Cardiac muscle cell (in vitro differentiated cells and primary cell): ENCODE measurements at regions not wholly inside any gene's neighbourhood (a gene's known extent, or its start where the extent isn't known, plus 50 kb on each side); places are given as distances from the start of the nearest gene placed in this dataset.

Experiments used
- DNase-seq, 2 donors: peaks; one replicate each; pipeline versions ENCODE4 v3.0.0 to v3.0.0-alpha.2; 2010 to 2017; ENCODE audit warnings: low read depth in 1 of 2, low spot score in 1 of 2
- H3K27ac ChIP-seq: fragments of 200-600 bp; sonication (generic); 2 replicates; pipeline ENCODE4 v1.5.1; 2016
- H3K27me3 ChIP-seq: fragments of 200-600 bp; sonication (generic); 2 replicates; pipeline ENCODE4 v1.6.0; 2016; ENCODE audit warnings: control low read depth
- H3K36me3 ChIP-seq: fragments of 200-600 bp; sonication (generic); 2 replicates; pipeline ENCODE4 v1.5.1; 2016; ENCODE audit warnings: control low read depth
- H3K4me1 ChIP-seq: fragments of 200-600 bp; sonication (generic); 2 replicates; pipeline ENCODE4 v1.8.1; 2017; ENCODE audit warnings: low read depth, mild to moderate bottlenecking, mixed run types
- H3K4me3 ChIP-seq: fragments of 200-600 bp; sonication (generic); 2 replicates; pipeline ENCODE4 v1.5.1; 2016; ENCODE audit warnings: mild to moderate bottlenecking
- H3K9me3 ChIP-seq: fragments of 200-600 bp; sonication (generic); 2 replicates; pipeline ENCODE4 v1.5.1; 2017; ENCODE audit warnings: low read depth, mild to moderate bottlenecking, control low read depth
- TF ChIP-seq, protein P1 (sequence below): IDR thresholded peaks from 2 replicates; pipeline ENCODE4 v1.5.1; 2012; ENCODE audit warnings: low read depth, mild to moderate bottlenecking, low read length

DNA sequence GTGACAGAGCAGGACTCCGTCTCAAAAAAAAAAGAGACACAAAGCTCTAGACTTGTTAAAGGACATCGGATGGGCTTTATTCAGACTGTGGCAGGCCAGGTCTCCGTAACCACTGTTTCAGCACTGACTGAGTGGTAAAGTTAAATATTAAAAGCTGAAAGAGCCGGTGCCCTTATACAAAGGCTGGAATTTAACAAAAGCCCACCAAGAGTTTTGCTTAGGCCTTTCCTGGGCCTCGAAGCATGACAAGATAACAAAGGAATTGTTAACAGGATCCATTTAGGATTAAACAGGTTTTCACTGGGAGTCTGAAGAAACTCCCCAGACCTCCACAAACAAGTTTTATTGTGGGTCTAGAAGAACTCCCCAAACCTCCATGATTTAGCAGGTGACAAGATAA lies 727.8 kb downstream of the TYW1 start:
- TF ChIP-seq, protein P1, sequence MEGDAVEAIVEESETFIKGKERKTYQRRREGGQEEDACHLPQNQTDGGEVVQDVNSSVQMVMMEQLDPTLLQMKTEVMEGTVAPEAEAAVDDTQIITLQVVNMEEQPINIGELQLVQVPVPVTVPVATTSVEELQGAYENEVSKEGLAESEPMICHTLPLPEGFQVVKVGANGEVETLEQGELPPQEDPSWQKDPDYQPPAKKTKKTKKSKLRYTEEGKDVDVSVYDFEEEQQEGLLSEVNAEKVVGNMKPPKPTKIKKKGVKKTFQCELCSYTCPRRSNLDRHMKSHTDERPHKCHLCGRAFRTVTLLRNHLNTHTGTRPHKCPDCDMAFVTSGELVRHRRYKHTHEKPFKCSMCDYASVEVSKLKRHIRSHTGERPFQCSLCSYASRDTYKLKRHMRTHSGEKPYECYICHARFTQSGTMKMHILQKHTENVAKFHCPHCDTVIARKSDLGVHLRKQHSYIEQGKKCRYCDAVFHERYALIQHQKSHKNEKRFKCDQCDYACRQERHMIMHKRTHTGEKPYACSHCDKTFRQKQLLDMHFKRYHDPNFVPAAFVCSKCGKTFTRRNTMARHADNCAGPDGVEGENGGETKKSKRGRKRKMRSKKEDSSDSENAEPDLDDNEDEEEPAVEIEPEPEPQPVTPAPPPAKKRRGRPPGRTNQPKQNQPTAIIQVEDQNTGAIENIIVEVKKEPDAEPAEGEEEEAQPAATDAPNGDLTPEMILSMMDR = no peak
- H3K27ac ChIP-seq = no peak overlapping the region

DNA sequence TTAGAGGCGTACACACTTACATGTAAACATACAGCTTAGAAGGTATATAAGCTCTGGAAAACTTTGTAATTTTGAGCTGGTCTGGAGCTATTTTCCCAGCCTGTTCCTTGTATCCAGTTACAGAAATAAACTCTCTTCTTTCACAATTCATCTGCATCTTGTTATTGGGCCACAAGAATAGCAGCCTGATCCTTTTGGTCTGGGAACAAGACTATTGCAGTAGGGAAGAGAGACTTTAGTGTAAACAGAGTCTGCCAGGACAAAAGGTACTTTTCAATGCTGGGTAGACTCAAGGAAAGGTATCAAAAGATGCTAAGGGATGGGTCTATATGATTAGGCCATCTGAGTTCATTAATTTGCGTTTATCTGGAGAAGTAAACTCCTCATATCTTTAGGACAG lies 728.3 kb downstream of the TYW1 start:
- Histone ChIP-seq H3K9me3 (no peaks in the 10 kb centered on the region), H3K4me1 (no peaks in the 10 kb centered on the region), H3K36me3 (no peaks in the 10 kb centered on the region), H3K4me3 (no peak overlapping the region), H3K27me3 (no peaks in the 10 kb centered on the region), H3K27ac (no peak overlapping the region)
- TF ChIP-seq, protein P1 = no peak
- no peak for DNase-seq

More for the DNA sequence above, 727.8 kb downstream of the TYW1 start:
- H3K27me3 ChIP-seq = no peaks in the 10 kb centered on the region
- H3K4me1 ChIP-seq = no peaks in the 10 kb centered on the region
- no peaks in the 10 kb centered on the region for H3K9me3 ChIP-seq
- H3K4me3 ChIP-seq = no peak overlapping the region
- no peak for DNase-seq
- no peaks in the 10 kb centered on the region for H3K36me3 ChIP-seq

DNA sequence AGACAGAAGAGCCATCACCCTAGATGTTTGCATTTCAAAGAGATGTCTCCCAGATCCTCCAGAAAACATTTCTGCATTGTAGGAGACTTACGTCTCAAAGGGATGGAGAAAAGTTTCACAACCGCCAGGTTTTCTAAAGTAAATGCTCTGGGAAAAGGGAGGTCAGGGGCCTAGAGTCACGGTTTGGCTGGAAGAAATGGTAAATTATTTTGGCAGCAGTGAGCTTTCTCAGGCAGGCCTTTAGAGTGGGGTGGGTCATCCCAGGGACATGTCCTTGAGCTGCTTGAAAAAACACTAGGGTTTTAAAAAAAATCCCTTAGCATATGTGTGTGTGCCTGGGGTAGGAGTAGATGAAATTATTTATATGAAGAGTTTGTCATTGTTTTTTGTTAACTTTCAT lies 728.8 kb downstream of the TYW1 start:
- Histone ChIP-seq H3K36me3 (no peaks in the 10 kb centered on the region), H3K27me3 (no peaks in the 10 kb centered on the region), H3K4me3 (no peak overlapping the region), H3K27ac (no peak overlapping the region), H3K9me3 (no peaks in the 10 kb centered on the region), H3K4me1 (no peaks in the 10 kb centered on the region)
- DNase-seq = no peak
- TF ChIP-seq, protein P1 = no peak

DNA sequence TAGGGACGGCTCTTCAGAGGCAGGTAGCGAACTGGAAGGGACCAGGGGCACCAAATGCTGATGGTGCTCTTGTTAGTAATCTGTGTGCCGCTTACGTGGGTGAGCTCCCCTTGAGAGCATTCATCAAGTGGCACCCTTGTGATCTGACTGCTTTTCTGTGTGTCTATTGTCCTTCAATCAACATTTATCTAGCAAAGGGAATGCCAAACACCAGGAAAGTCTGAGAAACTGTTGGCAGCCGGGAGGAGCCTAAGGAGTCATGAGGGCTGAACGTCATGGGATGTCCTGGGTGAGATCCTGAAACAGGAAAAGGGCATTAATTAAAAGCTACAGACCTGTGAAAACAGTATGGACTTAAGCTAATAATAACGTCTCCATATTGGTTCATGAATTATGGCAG lies 733.1 kb downstream of the TYW1 start:
- Histone ChIP-seq H3K4me3 (no peak overlapping the region), H3K27me3 (no peaks in the 10 kb centered on the region), H3K4me1 (no peaks in the 10 kb centered on the region), H3K27ac (no peak overlapping the region), H3K9me3 (no peaks in the 10 kb centered on the region), H3K36me3 (no peaks in the 10 kb centered on the region)
- TF ChIP-seq, protein P1 = no peak
- DNase-seq = no peak

DNA sequence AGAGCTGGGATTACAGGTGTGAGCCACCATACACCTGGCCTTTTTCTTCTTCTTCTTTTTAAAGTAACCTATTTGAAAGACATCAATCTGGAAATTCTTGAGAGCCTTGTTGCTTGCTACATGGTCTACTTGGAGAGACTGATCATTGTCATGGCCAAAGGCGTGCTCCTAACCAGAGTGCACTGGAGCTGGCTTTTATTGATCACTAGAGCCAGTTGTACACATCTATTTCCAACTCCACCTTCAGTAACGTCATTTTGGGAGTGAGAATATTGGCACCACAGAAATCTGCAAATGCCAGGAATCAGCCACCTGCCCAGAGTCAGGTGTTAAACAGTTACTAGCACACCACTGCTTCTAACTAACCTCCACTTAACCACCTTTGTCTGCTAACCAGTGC lies 735.1 kb downstream of the TYW1 start:
- no peaks in the 10 kb centered on the region for H3K36me3 ChIP-seq
- no peak overlapping the region for H3K27ac ChIP-seq
- no peak overlapping the region for H3K4me3 ChIP-seq
- H3K4me1 ChIP-seq = no peaks in the 10 kb centered on the region
- H3K9me3 ChIP-seq = no peaks in the 10 kb centered on the region
- TF ChIP-seq, protein P1 = no peak
- no peaks in the 10 kb centered on the region for H3K27me3 ChIP-seq
- no peak for DNase-seq

DNA sequence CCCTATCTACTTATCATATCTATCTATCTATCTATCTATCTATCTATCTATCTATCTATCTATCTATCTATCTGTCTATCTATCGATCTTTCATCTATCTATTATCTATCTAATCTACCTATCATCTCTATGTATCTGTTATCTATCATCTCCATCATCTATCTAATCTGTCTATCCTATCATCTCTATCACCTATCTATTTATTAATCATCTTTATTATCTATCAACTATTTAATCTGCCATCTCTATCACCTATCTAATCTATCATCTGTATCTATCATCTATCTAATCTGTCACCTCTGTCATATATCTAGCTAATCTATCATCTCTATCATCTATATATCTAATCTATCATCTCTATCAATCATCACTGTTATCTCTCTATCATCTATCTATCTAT lies 736.3 kb downstream of the TYW1 start:
- Histone ChIP-seq H3K36me3 (no peaks in the 10 kb centered on the region), H3K4me3 (no peak overlapping the region), H3K9me3 (no peaks in the 10 kb centered on the region), H3K27me3 (no peaks in the 10 kb centered on the region), H3K27ac (no peak overlapping the region), H3K4me1 (no peaks in the 10 kb centered on the region)
- DNase-seq = no peak
- TF ChIP-seq, protein P1 = no peak
